Liver (tissue), 8 donors: ENCODE measurements at regions not wholly inside any gene's neighbourhood (a gene's known extent, or its start where the extent isn't known, plus 50 kb on each side); places are given as distances from the start of the nearest gene placed in this dataset.

Source experiments
- DNase-seq: peaks from one replicate; pipeline ENCODE4 v3.0.0-alpha.2; 2017; ENCODE audit warnings: low spot score
- H3K27ac ChIP-seq, 2 donors: one replicate each; pipeline ENCODE4 v1.7.0; 2013; ENCODE audit warnings: inconsistent platforms in 2 of 2, low read length in 2 of 2, control low read depth in 1 of 2, low read depth in 1 of 2, mild to moderate bottlenecking in 1 of 2
- H3K27me3 ChIP-seq, 4 donors: one replicate each; pipeline versions ENCODE4 v1.6.1 to v1.7.0; 2013; ENCODE audit warnings: low read length in 3 of 4, inconsistent platforms in 1 of 4, mild to moderate bottlenecking in 1 of 4, moderate library complexity in 1 of 4; ENCODE audit not compliant: control insufficient read depth in 4 of 4, insufficient read depth in 4 of 4
- H3K36me3 ChIP-seq, 4 donors: one replicate each; pipeline versions ENCODE4 v1.6.1 to v1.7.0; 2013; ENCODE audit warnings: low read length in 3 of 4, mild to moderate bottlenecking in 3 of 4, low read depth in 1 of 4, moderate library complexity in 1 of 4; ENCODE audit not compliant: control insufficient read depth in 4 of 4, insufficient read depth in 3 of 4
- H3K4me1 ChIP-seq, 4 donors: one replicate each; pipeline versions ENCODE4 v1.6.1 to v1.7.0; 2013; ENCODE audit warnings: low read length in 3 of 4, mild to moderate bottlenecking in 3 of 4, moderate library complexity in 1 of 4; ENCODE audit not compliant: control insufficient read depth in 4 of 4, insufficient read depth in 4 of 4
- H3K4me3 ChIP-seq, 3 donors: one replicate each; pipeline versions ENCODE4 v1.6.1 to v1.7.0; 2013; ENCODE audit warnings: low read length in 3 of 3, control low read depth in 1 of 3, low read depth in 1 of 3, mild to moderate bottlenecking in 1 of 3
- H3K9ac ChIP-seq, 2 donors: one replicate each; pipeline ENCODE4 v1.7.0; 2013; ENCODE audit warnings: low read length in 2 of 2, mild to moderate bottlenecking in 2 of 2, moderate library complexity in 2 of 2, control low read depth in 1 of 2, low read depth in 1 of 2
- H3K9me3 ChIP-seq, 4 donors: one replicate each; pipeline versions ENCODE4 v1.6.1 to v1.7.0; 2013; ENCODE audit warnings: low read length in 3 of 4; ENCODE audit not compliant: control insufficient read depth in 4 of 4
- CTCF ChIP-seq: fragments of 150-350 bp; IDR thresholded peaks from 2 replicates; pipeline ENCODE4 v1.5.1; 2017; ENCODE audit warnings: improper control_type of control experiment, low read depth, low read length; ENCODE audit not compliant: missing input control
- EGR1 ChIP-seq, 2 donors: IDR thresholded peaks; 2 replicates each; pipeline ENCODE4 v1.6.1; 2016 to 2018; ENCODE audit warnings: antibody characterized with exemption in 2 of 2, low read depth in 2 of 2
- FOXA1 ChIP-seq: IDR thresholded peaks from 2 replicates; pipeline ENCODE4 v1.6.1; 2016; ENCODE audit warnings: antibody characterized with exemption
- FOXA2 ChIP-seq: IDR thresholded peaks from 2 replicates; pipeline ENCODE4 v1.6.1; 2016; ENCODE audit warnings: antibody characterized with exemption
- GABPA ChIP-seq, 2 donors: IDR thresholded peaks in 1 of 2; conservative IDR thresholded peaks in 1 of 2; 2 replicates each; pipeline ENCODE4 v1.6.1; 2016; ENCODE audit warnings: antibody characterized with exemption in 2 of 2, mild to moderate bottlenecking in 1 of 2, moderate library complexity in 1 of 2
- HNF4A ChIP-seq, 2 donors: conservative IDR thresholded peaks; 2 replicates each; pipeline ENCODE4 v1.6.1; 2016; ENCODE audit warnings: antibody characterized with exemption in 2 of 2, mild to moderate bottlenecking in 2 of 2
- HNF4G ChIP-seq: IDR thresholded peaks from 2 replicates; pipeline ENCODE4 v1.6.1; 2016; ENCODE audit warnings: antibody characterized with exemption
- JUND ChIP-seq, 2 donors: IDR thresholded peaks; 2 replicates each; pipeline ENCODE4 v1.6.1; 2016; ENCODE audit warnings: antibody characterized with exemption in 2 of 2
- NR2F2 ChIP-seq: IDR thresholded peaks from 2 replicates; pipeline ENCODE4 v1.6.1; 2016; ENCODE audit warnings: antibody characterized with exemption
- RAD21 ChIP-seq, 2 donors: IDR thresholded peaks; 2 replicates each; pipeline ENCODE4 v1.6.1; 2016; ENCODE audit warnings: antibody characterized with exemption in 2 of 2, mild to moderate bottlenecking in 2 of 2
- REST ChIP-seq: IDR thresholded peaks from 2 replicates; pipeline ENCODE4 v1.6.1; 2016; ENCODE audit warnings: antibody characterized with exemption, mild to moderate bottlenecking
- RXRA ChIP-seq, 2 donors: IDR thresholded peaks; 2 replicates each; pipeline ENCODE4 v1.6.1; 2017 to 2018; ENCODE audit warnings: antibody characterized with exemption in 2 of 2, mild to moderate bottlenecking in 1 of 2
- SP1 ChIP-seq: IDR thresholded peaks from 2 replicates; pipeline ENCODE4 v1.6.1; 2018; ENCODE audit warnings: antibody characterized with exemption, mild to moderate bottlenecking
- TAF1 ChIP-seq: conservative IDR thresholded peaks from 2 replicates; pipeline ENCODE4 v1.6.1; 2016; ENCODE audit warnings: antibody characterized with exemption, mild to moderate bottlenecking
- YY1 ChIP-seq: IDR thresholded peaks from 2 replicates; pipeline ENCODE4 v1.6.1; 2016; ENCODE audit warnings: antibody characterized with exemption, mild to moderate bottlenecking
- WGBS: extraction: QIAGEN DNeasy Blood & Tissue Kit; methylation state at CpG from one replicate; pipeline ENCODE4 v1.1.7; 2013; 5-methylcytosine and 5-hydroxymethylcytosine counted together
- TF ChIP-seq, protein P1 (sequence below): IDR thresholded peaks from 2 replicates; pipeline ENCODE4 v1.6.1; 2016; ENCODE audit warnings: antibody characterized with exemption
- TF ChIP-seq, protein P2 (sequence below): IDR thresholded peaks from 2 replicates; pipeline ENCODE4 v1.6.1; 2016; ENCODE audit warnings: antibody characterized with exemption
- donor health status: healthy.
- donor health status: healthy.
- donor health status: healthy.
- donor health status: healthy.
- donor health status: healthy.

GRCh38 chr16:6966925-6967324 is 365.7 kb upstream of the RBFOX1 start:
- Histone ChIP-seq H3K27ac (no peak overlapping the region), H3K9me3 (peaks cover 0 to 2% (median 0%) of the 10 kb centered on the region in 4 donors), H3K4me3 (no peak overlapping the region), H3K27me3 (no peaks in the 10 kb centered on the region), H3K9ac (no peak overlapping the region), H3K4me1 (no peaks in the 10 kb centered on the region), H3K36me3 (no peaks in the 10 kb centered on the region)
- TF ChIP-seq RAD21 (IDR thresholded peaks at IDR 0.05) (no peak), GABPA (IDR thresholded peaks at IDR 0.05 in 1 of 2, conservative IDR thresholded peaks at IDR 0.05 in 1 of 2) (no peak), FOXA2 (no peak), RXRA (IDR thresholded peaks at IDR 0.05) (no peak), CTCF (no peak), EGR1 (IDR thresholded peaks at IDR 0.05; ENCODE audit: low read depth in 2 of 2) (no peak), REST (no peak), HNF4A (conservative IDR thresholded peaks at IDR 0.05) (no peak), TAF1 (no peak), SP1 (no peak), HNF4G (no peak), FOXA1 (no peak)
- TF ChIP-seq, protein P1, sequence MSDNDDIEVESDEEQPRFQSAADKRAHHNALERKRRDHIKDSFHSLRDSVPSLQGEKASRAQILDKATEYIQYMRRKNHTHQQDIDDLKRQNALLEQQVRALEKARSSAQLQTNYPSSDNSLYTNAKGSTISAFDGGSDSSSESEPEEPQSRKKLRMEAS, result no peak
- DNase-seq, result no peak
- WGBS, result 64% methylated on average over 1 of the region's 1 CpG

DNA sequence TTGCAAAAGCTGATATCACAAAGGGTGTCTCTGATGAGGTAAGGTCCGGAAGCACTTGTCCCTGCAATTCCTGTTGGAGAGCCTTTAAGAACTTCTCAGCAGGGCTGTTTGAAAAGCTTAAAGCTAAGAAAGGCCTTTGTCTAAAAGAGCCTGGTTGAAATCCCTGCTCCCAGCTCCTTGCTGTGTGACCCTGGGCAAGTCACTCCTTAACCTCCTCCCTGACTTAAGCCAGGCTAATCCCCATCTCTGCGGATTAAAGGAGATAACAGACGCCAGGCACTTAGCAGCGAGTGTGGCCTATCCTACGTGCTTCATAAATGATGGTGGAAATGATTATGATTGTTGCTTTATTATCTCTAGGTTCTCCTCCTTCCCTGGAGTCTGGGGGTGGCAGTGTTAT is 368.0 kb upstream of the RBFOX1 start:
- no peak for DNase-seq
- H3K27ac ChIP-seq, result no peak overlapping the region
- no peaks in the 10 kb centered on the region for H3K27me3 ChIP-seq
- no peak for TF ChIP-seq EGR1 (IDR thresholded peaks at IDR 0.05; ENCODE audit: low read depth in 2 of 2)
- TF ChIP-seq SP1, result no peak
- no peak for TF ChIP-seq YY1
- TF ChIP-seq RAD21 (IDR thresholded peaks at IDR 0.05), result no peak
- TF ChIP-seq HNF4A (conservative IDR thresholded peaks at IDR 0.05), result no peak
- TF ChIP-seq CTCF, result no peak
- TF ChIP-seq NR2F2, result no peak
- no peak for TF ChIP-seq FOXA1
- TF ChIP-seq REST, result no peak
- TF ChIP-seq, protein P2, sequence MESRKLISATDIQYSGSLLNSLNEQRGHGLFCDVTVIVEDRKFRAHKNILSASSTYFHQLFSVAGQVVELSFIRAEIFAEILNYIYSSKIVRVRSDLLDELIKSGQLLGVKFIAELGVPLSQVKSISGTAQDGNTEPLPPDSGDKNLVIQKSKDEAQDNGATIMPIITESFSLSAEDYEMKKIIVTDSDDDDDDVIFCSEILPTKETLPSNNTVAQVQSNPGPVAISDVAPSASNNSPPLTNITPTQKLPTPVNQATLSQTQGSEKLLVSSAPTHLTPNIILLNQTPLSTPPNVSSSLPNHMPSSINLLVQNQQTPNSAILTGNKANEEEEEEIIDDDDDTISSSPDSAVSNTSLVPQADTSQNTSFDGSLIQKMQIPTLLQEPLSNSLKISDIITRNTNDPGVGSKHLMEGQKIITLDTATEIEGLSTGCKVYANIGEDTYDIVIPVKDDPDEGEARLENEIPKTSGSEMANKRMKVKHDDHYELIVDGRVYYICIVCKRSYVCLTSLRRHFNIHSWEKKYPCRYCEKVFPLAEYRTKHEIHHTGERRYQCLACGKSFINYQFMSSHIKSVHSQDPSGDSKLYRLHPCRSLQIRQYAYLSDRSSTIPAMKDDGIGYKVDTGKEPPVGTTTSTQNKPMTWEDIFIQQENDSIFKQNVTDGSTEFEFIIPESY, result no peak
- no peak for TF ChIP-seq JUND (IDR thresholded peaks at IDR 0.05)
- no peak for TF ChIP-seq FOXA2
- TF ChIP-seq, protein P1, result no peak
- TF ChIP-seq RXRA (IDR thresholded peaks at IDR 0.05), result no peak
- TF ChIP-seq TAF1, result no peak
- TF ChIP-seq HNF4G, result no peak
- TF ChIP-seq GABPA (IDR thresholded peaks at IDR 0.05 in 1 of 2, conservative IDR thresholded peaks at IDR 0.05 in 1 of 2), result no peak
- H3K9me3 ChIP-seq, result no peaks in the 10 kb centered on the region
- H3K4me3 ChIP-seq, result no peak overlapping the region
- no peaks in the 10 kb centered on the region for H3K36me3 ChIP-seq
- H3K4me1 ChIP-seq, result no peaks in the 10 kb centered on the region
- no peak overlapping the region for H3K9ac ChIP-seq
- WGBS, result 65% methylated on average over 5 of the region's 5 CpGs
